ENCODE measurements at regions not wholly inside any gene's neighbourhood (a gene's known extent, or its start where the extent isn't known, plus 50 kb on each side); places are given as distances from the start of the nearest gene placed in this dataset.

- TF ChIP-seq CTCF (IDR thresholded peaks at IDR 0.05) = no peak
- TF ChIP-seq POLR2A (IDR thresholded peaks at IDR 0.05) = no peak
These were observed 319.8 kb upstream of the UMPS start for GRCh38 chr3:124410471-124410870.

Measured in thyroid gland (tissue), 4 donors.